Transverse colon (tissue), 4 donors: ENCODE measurements at regions not wholly inside any gene's neighbourhood (a gene's known extent, or its start where the extent isn't known, plus 50 kb on each side); places are given as distances from the start of the nearest gene placed in this dataset.

Experiments used
- DNase-seq: peaks from one replicate; pipeline ENCODE4 v3.0.0-alpha.2; 2019
- H3K27ac ChIP-seq, 4 donors: fragments of 200-600 bp; sonication (generic); 2 replicates each; pipeline ENCODE4 v1.5.1; 2016 to 2018; ENCODE audit warnings: inconsistent platforms in 4 of 4
- H3K27me3 ChIP-seq: fragments of 200-600 bp; sonication (generic); 2 replicates; pipeline ENCODE4 v1.5.1; 2017; ENCODE audit warnings: inconsistent platforms
- H3K36me3 ChIP-seq, 4 donors: fragments of 200-600 bp; sonication (generic); 2 replicates each; pipeline ENCODE4 v1.5.1; 2017 to 2019; ENCODE audit warnings: inconsistent platforms in 4 of 4
- H3K4me1 ChIP-seq, 4 donors: fragments of 200-600 bp; sonication (generic); 2 replicates each; pipeline ENCODE4 v1.5.1; 2017 to 2020; ENCODE audit warnings: inconsistent platforms in 4 of 4
- H3K4me3 ChIP-seq, 4 donors: fragments of 200-600 bp; sonication (generic); 1 replicate in 1 of 4; 2 replicates in 3 of 4; pipeline versions ENCODE4 v1.5.1 to v1.6.1; 2017 to 2019; ENCODE audit warnings: inconsistent platforms in 4 of 4
- H3K9me3 ChIP-seq, 2 donors: fragments of 200-600 bp; sonication (generic); 2 replicates each; pipeline ENCODE4 v1.5.1; 2017 to 2019; ENCODE audit warnings: inconsistent platforms in 2 of 2
- CTCF ChIP-seq, 5 experiments: fragments of 200-600 bp in 3 of 5; fragments of 450-650 bp in 2 of 5; sonication (generic) in 3 of 5; IDR thresholded peaks; 1 replicate in 2 of 5; 2 replicates in 3 of 5; pipeline ENCODE4 v1.5.1; 2016 to 2017; ENCODE audit warnings: antibody characterized with exemption in 5 of 5, inconsistent platforms in 3 of 5, mild to moderate bottlenecking in 2 of 5, moderate library complexity in 1 of 5
- EP300 ChIP-seq: sonication (generic); formaldehyde crosslinking; IDR thresholded peaks from one replicate; pipeline ENCODE4 v1.6.1; 2017; ENCODE audit warnings: antibody characterized with exemption, low read depth
- POLR2A ChIP-seq: fragments of 450-650 bp; IDR thresholded peaks from one replicate; pipeline ENCODE4 v1.6.1; 2016; ENCODE audit warnings: antibody characterized with exemption, mild to moderate bottlenecking, moderate library complexity
- POLR2AphosphoS5 ChIP-seq, 3 donors: sonication (generic); formaldehyde crosslinking; IDR thresholded peaks; one replicate each; pipeline ENCODE4 v1.6.1; 2016; ENCODE audit warnings: antibody characterized with exemption in 3 of 3
- WGBS, 2 donors: methylation state at CpG; one replicate each; pipeline ENCODE4 v1.1.5; 2018; ENCODE audit warnings: low coverage in 1 of 2; 5-methylcytosine and 5-hydroxymethylcytosine counted together
- in situ Hi-C, 4 donors: fragments of 200-750 bp; cut with MboI; loops; one replicate each; pipeline versions ENCODE4 v1.15.0 to v1.15.1; 2017; ENCODE audit warnings: low sequenced_read_pairs in 3 of 4, low pct_ligation_motif_present in 1 of 4, low pct_unique_long_range_greater_than_20kb in 1 of 4
- intact Hi-C: fragments of 100-400 bp; cut with DNase I; formaldehyde crosslinking; loops from one replicate; pipeline ENCODE4 v1.15.1; 2023; ENCODE audit warnings: low total_unique reads

DNA sequence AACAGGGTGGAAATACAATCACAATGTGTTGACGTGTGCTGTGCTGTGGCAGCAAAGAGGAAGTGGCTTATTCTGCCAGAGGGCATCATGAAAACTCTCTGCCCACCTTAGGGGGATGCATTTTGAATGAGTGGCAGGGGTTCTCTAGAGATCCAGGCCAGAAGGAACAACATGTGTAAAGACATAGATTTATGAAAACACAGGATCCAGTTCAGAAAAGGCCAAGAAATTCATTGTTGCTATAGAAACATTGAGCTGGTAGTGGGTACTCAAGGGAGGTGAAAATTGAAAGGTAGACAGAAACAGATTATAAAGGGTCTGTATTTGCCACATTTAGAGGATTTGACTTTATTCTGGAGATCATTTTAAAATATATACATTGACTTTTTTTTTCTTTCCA, 417.7 kb downstream of the ENC1 start:
- intact Hi-C loops = no loop called here
- H3K9me3 ChIP-seq = no peaks in the 10 kb centered on the region
- WGBS, 2 donors = 83 to 84% methylated on average over 1 of the region's 1 CpG
- in situ Hi-C loops = no loop called here
- no peak for TF ChIP-seq CTCF (IDR thresholded peaks at IDR 0.05)
- TF ChIP-seq POLR2AphosphoS5 (IDR thresholded peaks at IDR 0.05) = no peak
- no peak for TF ChIP-seq EP300
- TF ChIP-seq POLR2A = no peak
- DNase-seq = no peak
- no peak overlapping the region for H3K4me3 ChIP-seq
- no peaks in the 10 kb centered on the region for H3K27me3 ChIP-seq
- H3K27ac ChIP-seq = no peak overlapping the region
- H3K4me1 ChIP-seq = no peaks in the 10 kb centered on the region
- no peaks in the 10 kb centered on the region for H3K36me3 ChIP-seq

DNA sequence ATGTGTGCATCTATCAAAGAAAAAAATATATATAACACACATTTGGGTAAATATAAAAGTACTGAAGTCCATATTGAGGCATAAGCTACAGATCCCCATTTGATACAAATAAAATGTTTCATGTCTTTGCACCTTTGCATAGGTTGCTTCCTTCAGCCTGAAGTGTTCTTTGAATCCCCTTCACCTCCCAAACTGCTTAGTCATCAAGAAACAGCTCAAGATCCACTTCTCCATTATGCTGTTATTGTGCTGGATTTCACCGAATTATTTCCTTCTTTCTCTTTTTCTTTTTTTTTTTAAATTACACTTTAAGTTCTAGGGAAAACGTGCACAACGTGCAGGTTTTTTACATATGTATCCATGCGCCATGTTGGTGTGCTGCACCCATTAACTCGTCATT, 419.1 kb downstream of the ENC1 start:
- in situ Hi-C loops = no loop called here
- Histone ChIP-seq H3K9me3 (no peaks in the 10 kb centered on the region), H3K36me3 (no peaks in the 10 kb centered on the region), H3K27ac (no peak overlapping the region), H3K27me3 (no peaks in the 10 kb centered on the region), H3K4me1 (no peaks in the 10 kb centered on the region), H3K4me3 (no peak overlapping the region)
- 85 to 92% methylated on average over 5 of the region's 5 CpGs for WGBS, 2 donors
- no peak for TF ChIP-seq POLR2AphosphoS5 (IDR thresholded peaks at IDR 0.05)
- no peak for TF ChIP-seq CTCF (IDR thresholded peaks at IDR 0.05)
- no peak for TF ChIP-seq POLR2A
- no peak for TF ChIP-seq EP300
- no peak for DNase-seq
- intact Hi-C loops = no loop called here

GRCh38 chr5:74216012-74216411, 424.5 kb downstream of the ENC1 start:
- Histone ChIP-seq H3K27me3 (no peaks in the 10 kb centered on the region), H3K4me1 (no peaks in the 10 kb centered on the region), H3K9me3 (no peaks in the 10 kb centered on the region), H3K27ac (no peak overlapping the region), H3K36me3 (no peaks in the 10 kb centered on the region), H3K4me3 (no peak overlapping the region)
- in situ Hi-C loops = no loop called here
- no peak for TF ChIP-seq POLR2AphosphoS5 (IDR thresholded peaks at IDR 0.05)
- no peak for TF ChIP-seq CTCF (IDR thresholded peaks at IDR 0.05)
- TF ChIP-seq POLR2A = no peak
- DNase-seq = no peak
- intact Hi-C loops = no loop called here
- 70 to 80% methylated on average over 1 of the region's 1 CpG for whole genome bisulfite sequencing, 2 donors

DNA sequence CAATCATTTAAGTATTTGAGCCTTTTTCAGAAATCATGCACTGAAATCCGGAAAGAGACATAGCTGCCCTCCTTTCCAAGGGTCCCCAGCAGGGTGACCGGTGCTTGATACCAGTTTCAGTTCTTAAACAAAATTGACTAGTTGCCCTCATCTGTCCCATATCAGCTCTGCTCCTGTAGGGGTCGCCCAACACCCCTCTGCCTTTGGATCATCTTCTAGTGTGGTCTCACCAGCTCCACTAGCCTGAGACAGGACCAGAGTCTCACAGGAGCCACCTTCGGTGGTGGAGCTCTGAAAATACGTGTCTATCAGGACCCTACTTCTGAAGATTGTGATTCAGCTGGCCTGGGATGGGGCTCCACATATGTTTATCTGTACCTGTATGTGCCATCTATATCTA, 428.2 kb downstream of the ENC1 start:
- Histone ChIP-seq H3K36me3 (no peaks in the 10 kb centered on the region), H3K4me3 (no peak overlapping the region), H3K27me3 (no peaks in the 10 kb centered on the region), H3K27ac (no peak overlapping the region), H3K9me3 (no peaks in the 10 kb centered on the region), H3K4me1 (no peaks in the 10 kb centered on the region)
- no peak for TF ChIP-seq POLR2AphosphoS5 (IDR thresholded peaks at IDR 0.05)
- TF ChIP-seq EP300 = no peak
- TF ChIP-seq CTCF (IDR thresholded peaks at IDR 0.05) = no peak
- no peak for TF ChIP-seq POLR2A
- WGBS, 2 donors = 77% methylated on average over 5 of the region's 5 CpGs; no CpG with 5 or more reads in 1 of the 2 donors
- intact Hi-C loops (no loop called here), in situ Hi-C loops (no loop called here)
- peak; percentile 11 for DNase-seq
